AG04449 (cell line): ENCODE measurements at regions not wholly inside any gene's neighbourhood (a gene's known extent, or its start where the extent isn't known, plus 50 kb on each side); places are given as distances from the start of the nearest gene placed in this dataset.

Experiments used
- CTCF ChIA-PET: fragments of 350-600 bp; formaldehyde crosslinking; extraction: SDS; loops from one replicate; lab custom pipeline; 2021; ENCODE audit warnings: antibody characterized with exemption; lab: Yijun Ruan, JAX
- POLR2A ChIA-PET: fragments of 400-600, 350-600 bp; formaldehyde crosslinking; extraction: SDS; loops from one replicate; lab custom pipeline; 2020; ENCODE audit warnings: antibody characterized with exemption, inconsistent platforms; lab: Yijun Ruan, JAX
- DNase-seq: peaks from one replicate; pipeline ENCODE4 v3.0.0-alpha.2; 2010; ENCODE audit warnings: low read depth, low spot score
- H3K4me3 ChIP-seq: 2 replicates; pipeline ENCODE4 v1.5.1; 2011; ENCODE audit warnings: low read depth, mild to moderate bottlenecking, control low read depth, low read length
- TF ChIP-seq, protein P1 (sequence below): IDR thresholded peaks from one replicate; pipeline ENCODE4 v1.5.1; 2011; ENCODE audit warnings: mild to moderate bottlenecking, moderate library complexity, low read length, control low read depth, inconsistent platforms; ENCODE audit not compliant: insufficient read depth; ENCODE audit errors: missing control alignments

DNA sequence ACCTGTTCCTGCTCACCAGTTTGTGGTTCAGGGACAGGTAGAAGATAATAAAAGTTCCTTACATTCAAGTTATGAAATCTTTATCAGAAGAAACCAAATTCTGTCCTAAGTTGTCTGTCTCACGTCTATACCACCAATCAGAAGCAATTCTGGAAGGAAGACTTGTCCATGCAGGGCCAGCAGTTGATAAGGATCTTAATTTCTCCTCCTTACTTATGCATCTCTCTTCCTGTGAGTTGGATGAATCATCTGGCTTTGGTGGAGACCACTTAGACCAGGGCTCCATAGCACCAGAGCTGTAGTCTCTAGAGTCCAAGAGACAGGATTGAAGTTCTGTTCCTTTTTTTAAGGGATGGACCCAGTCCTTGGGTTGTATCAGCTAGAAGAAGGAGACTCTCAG lies 106.5 kb downstream of the APOB start:
- ChIA-PET CTCF (no interaction called here), POLR2A (no interaction called here)
- no peak for DNase-seq
- TF ChIP-seq, protein P1, sequence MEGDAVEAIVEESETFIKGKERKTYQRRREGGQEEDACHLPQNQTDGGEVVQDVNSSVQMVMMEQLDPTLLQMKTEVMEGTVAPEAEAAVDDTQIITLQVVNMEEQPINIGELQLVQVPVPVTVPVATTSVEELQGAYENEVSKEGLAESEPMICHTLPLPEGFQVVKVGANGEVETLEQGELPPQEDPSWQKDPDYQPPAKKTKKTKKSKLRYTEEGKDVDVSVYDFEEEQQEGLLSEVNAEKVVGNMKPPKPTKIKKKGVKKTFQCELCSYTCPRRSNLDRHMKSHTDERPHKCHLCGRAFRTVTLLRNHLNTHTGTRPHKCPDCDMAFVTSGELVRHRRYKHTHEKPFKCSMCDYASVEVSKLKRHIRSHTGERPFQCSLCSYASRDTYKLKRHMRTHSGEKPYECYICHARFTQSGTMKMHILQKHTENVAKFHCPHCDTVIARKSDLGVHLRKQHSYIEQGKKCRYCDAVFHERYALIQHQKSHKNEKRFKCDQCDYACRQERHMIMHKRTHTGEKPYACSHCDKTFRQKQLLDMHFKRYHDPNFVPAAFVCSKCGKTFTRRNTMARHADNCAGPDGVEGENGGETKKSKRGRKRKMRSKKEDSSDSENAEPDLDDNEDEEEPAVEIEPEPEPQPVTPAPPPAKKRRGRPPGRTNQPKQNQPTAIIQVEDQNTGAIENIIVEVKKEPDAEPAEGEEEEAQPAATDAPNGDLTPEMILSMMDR: no peak
- H3K4me3 ChIP-seq: no peak overlapping the region

DNA sequence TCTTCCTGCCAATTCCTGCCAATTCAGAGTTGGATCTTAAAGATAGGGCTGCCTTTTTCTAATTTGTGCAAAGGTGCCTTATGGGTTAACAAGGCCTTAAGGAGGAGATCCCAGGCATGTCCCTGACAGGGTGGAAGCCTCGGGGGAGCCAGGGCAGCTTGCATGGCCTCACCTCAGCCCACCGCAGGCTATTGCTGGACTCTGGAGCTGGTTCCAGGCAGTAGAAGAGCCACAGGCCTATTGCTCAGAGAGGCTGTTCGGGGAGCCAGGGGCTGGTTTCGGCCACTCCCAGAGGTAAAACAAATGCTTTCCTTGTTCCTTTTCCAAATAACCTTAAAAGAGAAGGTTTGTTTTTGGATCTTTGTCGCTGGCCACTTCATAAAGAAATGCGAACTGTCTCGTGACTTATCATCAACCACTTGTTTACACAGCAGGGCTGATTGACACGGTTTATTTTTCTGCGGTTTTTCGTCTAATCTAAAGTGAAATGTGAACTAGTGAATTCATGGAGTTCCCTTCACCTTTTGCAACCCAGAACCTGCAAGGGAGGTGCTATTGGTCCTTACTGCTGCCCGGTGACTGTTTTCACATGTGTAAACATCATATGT lies 108.6 kb downstream of the APOB start:
- CTCF ChIA-PET: interaction anchor here (1.7 to 1.9 kb wide), 2 partner anchors 25 to 30 kb away, joined by 3 to 5 read pairs; no protein-coding TSS in a partner anchor
- TF ChIP-seq, protein P1: no peak
- no peak for DNase-seq
- no peak overlapping the region for H3K4me3 ChIP-seq
- POLR2A ChIA-PET: no interaction called here

DNA sequence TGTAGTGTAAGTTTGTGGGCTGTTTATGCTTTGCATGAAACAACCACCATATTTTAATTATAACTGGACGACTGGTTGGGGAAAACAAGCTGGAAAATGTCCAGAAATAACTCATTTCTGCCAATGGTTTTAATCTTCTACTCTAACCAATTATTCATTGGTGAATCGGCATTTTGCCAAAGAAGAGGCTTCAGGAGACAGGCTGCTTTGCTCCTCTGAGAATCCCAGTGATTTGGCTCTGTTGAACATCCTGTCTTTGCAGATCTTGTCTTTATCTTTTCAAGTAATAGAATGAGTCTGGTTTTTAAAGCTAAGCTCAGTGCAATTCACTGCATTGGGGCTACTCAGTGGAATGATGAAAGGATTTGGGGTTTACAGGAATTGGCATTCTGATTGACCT lies 109.6 kb downstream of the APOB start:
- no peak for DNase-seq
- ChIA-PET POLR2A (no interaction called here), CTCF (interaction anchor here (1.7 to 1.9 kb wide), 2 partner anchors 26 to 31 kb away, joined by 3 to 5 read pairs; no protein-coding TSS in a partner anchor)
- TF ChIP-seq, protein P1: no peak
- no peak overlapping the region for H3K4me3 ChIP-seq

DNA sequence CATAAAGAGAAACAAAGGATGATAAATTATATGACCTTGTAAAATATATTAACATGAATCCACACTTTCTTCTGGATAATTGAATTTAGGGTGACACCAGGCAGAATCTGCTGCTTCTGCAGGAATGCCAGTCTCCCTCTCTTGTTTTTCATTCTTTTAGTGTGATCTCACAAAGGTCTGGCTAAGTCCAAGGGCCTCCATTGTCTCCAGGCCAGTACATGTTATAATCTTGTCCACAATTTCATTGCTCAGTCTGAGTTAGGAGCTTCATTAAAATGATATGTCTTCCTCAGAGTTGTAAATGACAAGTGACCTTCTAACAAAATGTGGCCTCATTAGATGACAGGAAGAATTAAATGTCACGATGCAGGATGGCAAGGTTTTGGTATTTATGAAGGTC lies 110.2 kb downstream of the APOB start:
- TF ChIP-seq, protein P1: no peak
- ChIA-PET CTCF (interaction anchor here (1.5 to 1.9 kb wide), 3 partner anchors 27 to 283 kb away, joined by 3 to 5 read pairs (median 4); no protein-coding TSS in a partner anchor), POLR2A (no interaction called here)
- no peak overlapping the region for H3K4me3 ChIP-seq
- no peak for DNase-seq

DNA sequence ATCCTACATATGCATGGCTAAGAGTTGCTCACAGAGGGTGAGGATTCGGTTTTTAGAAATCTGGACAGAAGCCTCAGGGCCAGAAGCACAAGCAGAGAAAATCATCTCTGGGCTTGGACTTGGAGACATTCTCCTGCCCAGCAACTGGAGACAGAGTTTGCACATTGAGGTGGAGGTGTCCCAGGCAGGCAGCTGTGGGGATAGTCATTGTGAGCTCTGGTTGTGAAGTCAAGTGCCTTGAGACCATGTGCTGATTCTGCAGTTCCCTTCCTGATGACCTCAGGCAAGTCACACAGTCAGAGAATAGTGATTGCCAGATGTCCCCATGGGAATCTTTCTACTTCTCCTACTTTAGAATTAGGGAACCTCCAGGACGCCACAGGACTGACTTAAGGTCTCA lies 108.4 kb upstream of the LDAH start:
- no peak overlapping the region for H3K4me3 ChIP-seq
- TF ChIP-seq, protein P1: no peak
- no peak for DNase-seq
- ChIA-PET CTCF (interaction anchor here (0.6 kb wide), 2 partner anchors 33 to 280 kb away, joined by 3 to 4 read pairs; no protein-coding TSS in a partner anchor), POLR2A (no interaction called here)

DNA sequence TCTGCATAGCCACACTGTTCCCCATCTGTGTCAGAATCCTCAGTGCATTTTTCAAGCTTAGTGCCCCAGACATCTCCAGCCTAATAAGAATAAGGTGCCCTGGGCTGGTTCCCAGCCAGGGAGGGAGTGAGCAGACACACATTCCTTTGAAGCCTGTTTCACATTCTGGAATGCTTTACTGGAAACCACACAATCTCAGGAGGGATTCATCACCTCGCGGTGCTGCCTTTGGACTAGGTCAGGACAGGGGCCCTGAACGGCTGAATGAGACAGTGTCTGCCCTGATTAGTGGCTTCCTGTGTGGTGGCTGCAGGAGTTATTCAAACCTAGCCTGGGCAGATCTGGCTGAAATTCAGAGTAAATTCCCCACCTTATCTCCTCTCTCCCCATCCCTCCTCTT lies 108.0 kb upstream of the LDAH start:
- ChIA-PET POLR2A (no interaction called here), CTCF (no interaction called here)

More for the DNA sequence above, 108.0 kb upstream of the LDAH start:
- TF ChIP-seq, protein P1: no peak
- DNase-seq: peak; percentile 51
- H3K4me3 ChIP-seq: no peak overlapping the region
